ENCODE measurements at regions not wholly inside any gene's neighbourhood (a gene's known extent, or its start where the extent isn't known, plus 50 kb on each side); places are given as distances from the start of the nearest gene placed in this dataset.

DNA sequence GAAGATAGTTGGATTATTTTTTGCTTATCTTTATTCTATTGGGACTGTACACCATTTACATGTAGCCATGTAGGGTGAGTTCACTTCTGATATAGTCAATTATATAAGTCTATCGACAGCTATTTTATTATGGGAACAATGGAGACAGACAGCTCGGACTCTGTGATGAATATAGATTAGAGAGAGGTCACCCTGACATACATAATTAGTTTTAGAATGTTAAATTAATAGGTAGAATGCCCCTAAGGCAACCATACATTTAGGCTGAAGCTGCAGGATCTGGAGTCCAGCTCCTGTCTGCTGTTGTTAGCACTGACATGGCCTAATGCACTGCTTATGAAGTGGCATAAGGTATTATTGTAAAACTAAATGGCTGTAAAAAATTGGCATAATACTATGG, 700.8 kb downstream of the MAT2B start:
- Histone ChIP-seq H3K79me2 (ENCODE audit: control insufficient read depth, insufficient read depth, low read length) (no peaks in the 10 kb centered on the region), H3K27ac (ENCODE audit: insufficient read depth, low read depth, low read length) (no peak overlapping the region), H3K4me3 (replicated peaks in 1 of 3; ENCODE audit: insufficient read depth in 1 of 3, low read depth in 1 of 3, low read length in 3 of 3) (no peak overlapping the region), H3K36me3 (ENCODE audit: control insufficient read depth in 2 of 2, extremely low read depth in 1 of 2, insufficient read depth in 2 of 2, low read length in 2 of 2) (no peaks in the 10 kb centered on the region), H3K9me3 (replicated peaks; ENCODE audit: control insufficient read depth, insufficient read depth, low read length) (no peaks in the 10 kb centered on the region), H3K27me3 (ENCODE audit: control insufficient read depth in 2 of 2, insufficient read depth in 2 of 2, low read length in 2 of 2) (no peaks in the 10 kb centered on the region), H3K4me1 (ENCODE audit: control insufficient read depth, extremely low read depth, insufficient read depth, low read length) (peaks cover 28% of the 10 kb centered on the region), H3K9ac (replicated peaks; ENCODE audit: extremely low read depth, insufficient read depth, low read length) (no peak overlapping the region), H3K4me2 (ENCODE audit: insufficient read depth, low read length) (no peak overlapping the region), H3K9me1 (replicated peaks; ENCODE audit: control insufficient read depth, extremely low read depth, insufficient read depth, low read length) (no peaks in the 10 kb centered on the region), H4K20me1 (replicated peaks; ENCODE audit: control insufficient read depth, extremely low read depth, insufficient read depth, low read length) (no peaks in the 10 kb centered on the region), H2AFZ (ENCODE audit: low read depth, low read length) (no peak overlapping the region)
- CTCF ChIA-PET: interaction anchor here (0.9 kb wide), 1 partner anchor 17 kb away, joined by 4 read pairs; no protein-coding TSS in a partner anchor
- DNase-seq (ENCODE audit: low read depth, low spot score) (no peak), FAIRE-seq (no peak)
- no TSS peak for BruUV-seq (replicated peaks)
- intact Hi-C loops (cut with micrococcal nuclease): loop anchor here (10.0 kb wide), 2 partner anchors 441 to 641 kb away; no protein-coding TSS in a partner anchor
- dilution Hi-C loops (cut with MboI; ENCODE audit: extremely low pct_ligation_motif_present, low sequenced_read_pairs): no loop called here
- POLR2A ChIA-PET: no interaction called here
- TF ChIP-seq GATA2 (IDR thresholded peaks at IDR 0.05; ENCODE audit: insufficient read depth, insufficient read length, low read depth, low read length) (no peak), MYC (IDR thresholded peaks at IDR 0.05; ENCODE audit: low read depth, low read length) (no peak), JUN (IDR thresholded peaks at IDR 0.05; ENCODE audit: borderline replicate concordance, insufficient read depth, insufficient read length, low read depth) (no peak), POLR2A (IDR thresholded peaks at IDR 0.05; ENCODE audit: low read depth, low read length) (no peak), FOS (IDR thresholded peaks at IDR 0.05; ENCODE audit: borderline replicate concordance, insufficient read depth, low read length) (no peak)
- TF ChIP-seq, protein P1, sequence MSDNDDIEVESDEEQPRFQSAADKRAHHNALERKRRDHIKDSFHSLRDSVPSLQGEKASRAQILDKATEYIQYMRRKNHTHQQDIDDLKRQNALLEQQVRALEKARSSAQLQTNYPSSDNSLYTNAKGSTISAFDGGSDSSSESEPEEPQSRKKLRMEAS (IDR thresholded peaks at IDR 0.05; ENCODE audit: insufficient read depth, insufficient read length): no peak

GRCh38 chr5:164207646-164208045, 702.2 kb downstream of the MAT2B start:
- H3K4me3 ChIP-seq (replicated peaks in 1 of 3; ENCODE audit: insufficient read depth in 1 of 3, low read depth in 1 of 3, low read length in 3 of 3): no peak overlapping the region
- POLR2A ChIA-PET: no interaction called here
- CTCF ChIA-PET: no interaction called here

More at GRCh38 chr5:164207646-164208045, 702.2 kb downstream of the MAT2B start:
- Histone ChIP-seq H3K4me2 (ENCODE audit: insufficient read depth, low read length) (no peak overlapping the region), H3K4me1 (ENCODE audit: control insufficient read depth, extremely low read depth, insufficient read depth, low read length) (peaks cover 25% of the 10 kb centered on the region), H4K20me1 (replicated peaks; ENCODE audit: control insufficient read depth, extremely low read depth, insufficient read depth, low read length) (no peaks in the 10 kb centered on the region), H3K9ac (replicated peaks; ENCODE audit: extremely low read depth, insufficient read depth, low read length) (no peak overlapping the region), H3K27ac (ENCODE audit: insufficient read depth, low read depth, low read length) (no peak overlapping the region), H3K9me3 (replicated peaks; ENCODE audit: control insufficient read depth, insufficient read depth, low read length) (no peaks in the 10 kb centered on the region), H3K79me2 (ENCODE audit: control insufficient read depth, insufficient read depth, low read length) (no peaks in the 10 kb centered on the region), H3K36me3 (ENCODE audit: control insufficient read depth in 2 of 2, extremely low read depth in 1 of 2, insufficient read depth in 2 of 2, low read length in 2 of 2) (no peaks in the 10 kb centered on the region), H3K27me3 (ENCODE audit: control insufficient read depth in 2 of 2, insufficient read depth in 2 of 2, low read length in 2 of 2) (no peaks in the 10 kb centered on the region), H3K9me1 (replicated peaks; ENCODE audit: control insufficient read depth, extremely low read depth, insufficient read depth, low read length) (no peaks in the 10 kb centered on the region), H2AFZ (ENCODE audit: low read depth, low read length) (no peak overlapping the region)
- FAIRE-seq: no peak
- TF ChIP-seq, protein P2, sequence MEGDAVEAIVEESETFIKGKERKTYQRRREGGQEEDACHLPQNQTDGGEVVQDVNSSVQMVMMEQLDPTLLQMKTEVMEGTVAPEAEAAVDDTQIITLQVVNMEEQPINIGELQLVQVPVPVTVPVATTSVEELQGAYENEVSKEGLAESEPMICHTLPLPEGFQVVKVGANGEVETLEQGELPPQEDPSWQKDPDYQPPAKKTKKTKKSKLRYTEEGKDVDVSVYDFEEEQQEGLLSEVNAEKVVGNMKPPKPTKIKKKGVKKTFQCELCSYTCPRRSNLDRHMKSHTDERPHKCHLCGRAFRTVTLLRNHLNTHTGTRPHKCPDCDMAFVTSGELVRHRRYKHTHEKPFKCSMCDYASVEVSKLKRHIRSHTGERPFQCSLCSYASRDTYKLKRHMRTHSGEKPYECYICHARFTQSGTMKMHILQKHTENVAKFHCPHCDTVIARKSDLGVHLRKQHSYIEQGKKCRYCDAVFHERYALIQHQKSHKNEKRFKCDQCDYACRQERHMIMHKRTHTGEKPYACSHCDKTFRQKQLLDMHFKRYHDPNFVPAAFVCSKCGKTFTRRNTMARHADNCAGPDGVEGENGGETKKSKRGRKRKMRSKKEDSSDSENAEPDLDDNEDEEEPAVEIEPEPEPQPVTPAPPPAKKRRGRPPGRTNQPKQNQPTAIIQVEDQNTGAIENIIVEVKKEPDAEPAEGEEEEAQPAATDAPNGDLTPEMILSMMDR (IDR thresholded peaks at IDR 0.05; ENCODE audit: extremely low read depth in 1 of 2, insufficient read depth in 1 of 2, low read depth in 1 of 2, low read length in 2 of 2): no peak
- no peak for TF ChIP-seq JUN (IDR thresholded peaks at IDR 0.05; ENCODE audit: borderline replicate concordance, insufficient read depth, insufficient read length, low read depth)
- TF ChIP-seq EZH2 (IDR thresholded peaks at IDR 0.05; ENCODE audit: borderline replicate concordance, low read depth, low read length, severe bottlenecking): no peak
- TF ChIP-seq FOS (IDR thresholded peaks at IDR 0.05; ENCODE audit: borderline replicate concordance, insufficient read depth, low read length): no peak
- TF ChIP-seq POLR2AphosphoS5 (IDR thresholded peaks at IDR 0.05; ENCODE audit: insufficient read depth, low read depth, low read length): no peak
- no peak for TF ChIP-seq POLR2A (IDR thresholded peaks at IDR 0.05; ENCODE audit: low read depth, low read length)
- TF ChIP-seq, protein P1 (IDR thresholded peaks at IDR 0.05; ENCODE audit: insufficient read depth, insufficient read length): no peak
- TF ChIP-seq GATA2 (IDR thresholded peaks at IDR 0.05; ENCODE audit: insufficient read depth, insufficient read length, low read depth, low read length): no peak
- TF ChIP-seq MYC (IDR thresholded peaks at IDR 0.05; ENCODE audit: low read depth, low read length): no peak
- no peak for DNase-seq (ENCODE audit: low read depth, low spot score)
- BruUV-seq (replicated peaks): no TSS peak
- dilution Hi-C loops (cut with MboI; ENCODE audit: extremely low pct_ligation_motif_present, low sequenced_read_pairs) (no loop called here), intact Hi-C loops (cut with micrococcal nuclease) (loop anchor here (10.0 kb wide), 2 partner anchors 443 to 643 kb away; no protein-coding TSS in a partner anchor)

Measured in endothelial cell of umbilical vein (primary cell).